Suprapubic skin (tissue), 4 donors: ENCODE measurements at regions not wholly inside any gene's neighbourhood (a gene's known extent, or its start where the extent isn't known, plus 50 kb on each side); places are given as distances from the start of the nearest gene placed in this dataset.

Experiments used
- CTCF ChIP-seq, 2 donors: fragments of 200-600 bp in 1 of 2; fragments of 450-650 bp in 1 of 2; sonication (generic) in 1 of 2; IDR thresholded peaks; one replicate each; pipeline ENCODE4 v1.5.1; 2016 to 2019; ENCODE audit warnings: antibody characterized with exemption in 2 of 2, mild to moderate bottlenecking in 1 of 2, moderate library complexity in 1 of 2
- POLR2A ChIP-seq, 2 donors: fragments of 450-650 bp; IDR thresholded peaks; one replicate each; pipeline ENCODE4 v1.6.1; 2017; ENCODE audit warnings: antibody characterized with exemption in 2 of 2, mild to moderate bottlenecking in 2 of 2, moderate library complexity in 2 of 2
- POLR2AphosphoS5 ChIP-seq, 3 donors: sonication (generic); formaldehyde crosslinking; IDR thresholded peaks; one replicate each; pipeline ENCODE4 v1.6.1; 2017; ENCODE audit warnings: antibody characterized with exemption in 3 of 3

GRCh38 chr1:59229138-59229537 is 67.8 kb upstream of the FGGY start:
- no peak for TF ChIP-seq CTCF (IDR thresholded peaks at IDR 0.05)
- TF ChIP-seq POLR2AphosphoS5 (IDR thresholded peaks at IDR 0.05): no peak
- TF ChIP-seq POLR2A (IDR thresholded peaks at IDR 0.05): no peak
